ENCODE measurements at regions not wholly inside any gene's neighbourhood (a gene's known extent, or its start where the extent isn't known, plus 50 kb on each side); places are given as distances from the start of the nearest gene placed in this dataset.

DNA sequence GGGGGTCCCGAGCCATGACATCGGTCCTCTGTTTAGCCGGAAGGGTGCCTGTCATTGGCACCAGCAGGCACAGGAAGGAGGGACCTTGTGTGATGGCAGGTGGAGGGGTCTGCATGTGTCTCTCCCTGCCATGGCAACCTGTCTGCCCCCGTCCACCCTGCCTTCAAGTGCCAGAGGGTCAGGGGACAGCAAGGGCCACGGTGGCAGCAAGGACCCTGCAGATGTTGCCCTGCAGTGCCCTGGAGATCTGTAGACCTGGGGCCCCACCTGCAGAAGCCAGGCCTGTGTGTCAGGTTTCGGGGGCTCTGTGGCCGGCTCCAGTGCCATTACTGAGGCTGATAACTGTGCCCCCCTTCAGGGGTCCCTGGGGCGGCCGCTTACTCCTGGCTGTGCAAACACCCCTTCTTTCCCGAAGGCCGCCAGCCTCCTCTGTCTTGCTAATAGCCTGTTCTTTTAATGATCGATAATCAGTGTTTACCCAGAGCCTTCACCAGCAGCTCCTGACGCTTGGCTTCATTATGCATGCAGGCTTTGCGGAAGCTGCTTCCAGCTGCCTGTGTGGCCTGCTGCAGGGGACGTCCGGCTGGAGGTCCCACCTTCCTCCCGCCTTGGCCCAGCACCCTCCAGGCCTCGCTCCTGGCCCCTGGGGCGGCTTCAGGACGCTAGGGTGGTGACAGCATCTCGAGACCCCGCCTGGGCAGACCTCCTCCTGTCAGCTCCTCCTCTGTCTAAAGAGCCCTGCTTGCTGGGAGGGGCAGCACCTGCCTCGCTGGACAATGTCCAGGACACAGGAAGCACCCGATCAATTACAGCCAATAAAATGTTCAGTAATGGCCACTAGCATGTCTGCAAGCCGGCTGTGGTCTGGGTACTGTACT lies 153.0 kb downstream of the KIF26A start:
- peak in 1 of 2 donors; percentile 45 for DNase-seq

DNA sequence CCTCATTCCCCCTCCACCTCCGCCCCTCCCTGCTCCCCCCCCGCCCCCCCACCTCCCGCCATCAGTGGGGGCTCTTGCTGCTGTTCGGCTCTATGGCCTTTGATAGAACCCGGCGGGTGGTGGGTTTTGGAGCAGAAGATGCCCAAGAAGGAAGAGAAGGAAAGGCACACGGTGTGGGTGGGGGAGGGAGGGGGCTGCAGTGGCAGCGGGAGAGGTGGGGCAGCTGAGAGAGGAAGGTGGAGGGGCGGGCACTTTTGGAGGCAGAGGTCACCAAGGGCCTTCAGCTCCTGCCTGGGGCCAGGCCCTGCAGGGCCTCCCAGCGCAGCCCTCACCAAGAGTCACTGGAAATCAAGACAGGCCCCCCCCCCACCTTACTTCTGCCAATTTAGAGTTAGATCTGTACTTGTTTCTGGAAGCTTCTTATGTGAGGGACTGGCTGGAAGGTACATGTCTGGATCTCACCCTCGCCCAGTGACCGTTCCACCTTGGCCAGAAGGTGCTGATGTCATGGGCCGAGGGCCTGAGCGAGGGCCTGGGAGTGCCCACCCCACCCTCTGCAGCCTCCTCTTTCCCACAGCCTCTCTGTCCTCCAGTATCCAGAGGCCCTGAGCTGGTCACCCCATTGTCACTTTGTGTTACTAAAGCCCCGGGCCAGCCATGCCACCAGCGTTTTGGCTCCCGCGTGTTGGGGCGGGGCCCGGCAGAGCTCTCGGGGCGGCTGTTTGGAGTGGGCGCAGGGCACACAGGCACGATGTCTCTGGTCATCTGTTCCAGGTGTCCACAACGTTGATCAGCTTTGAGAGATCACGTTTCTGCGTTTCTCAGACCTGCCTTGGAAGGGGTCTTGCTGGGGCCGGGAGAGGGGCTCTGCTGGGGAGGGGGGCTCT lies 153.9 kb downstream of the KIF26A start:
- DNase-seq, result no peak

DNA sequence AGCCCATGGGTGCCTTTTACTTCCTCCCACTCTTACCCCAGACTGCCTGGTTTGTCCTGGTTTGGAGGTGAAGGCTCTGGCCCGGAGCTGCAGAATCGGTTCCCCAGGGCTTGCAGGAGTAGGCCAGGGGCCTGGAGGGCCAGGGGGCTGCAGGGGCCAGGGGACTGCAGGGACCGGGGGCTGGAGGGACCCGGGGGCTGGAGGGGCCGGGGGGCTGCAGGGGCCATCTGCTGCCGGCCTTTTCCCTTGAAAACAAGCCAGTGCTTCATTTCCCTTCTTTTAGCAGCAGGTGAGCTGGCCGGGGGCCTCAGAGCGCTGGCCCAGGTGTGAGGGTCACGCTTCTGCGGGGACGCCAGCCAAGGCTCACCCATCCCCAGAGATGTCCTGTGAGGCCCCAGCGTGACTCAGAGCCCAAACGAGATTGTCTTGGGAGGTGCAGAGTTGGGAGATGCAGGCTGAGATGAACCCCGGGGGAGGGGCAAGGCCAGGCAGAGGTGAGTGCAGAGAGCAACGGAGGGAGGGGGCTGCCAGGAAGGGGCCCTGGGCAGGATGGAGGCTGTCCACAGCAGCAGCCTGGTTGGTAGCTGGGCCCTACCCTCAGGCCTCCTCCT lies 154.9 kb downstream of the KIF26A start:
- no peak for DNase-seq

DNA sequence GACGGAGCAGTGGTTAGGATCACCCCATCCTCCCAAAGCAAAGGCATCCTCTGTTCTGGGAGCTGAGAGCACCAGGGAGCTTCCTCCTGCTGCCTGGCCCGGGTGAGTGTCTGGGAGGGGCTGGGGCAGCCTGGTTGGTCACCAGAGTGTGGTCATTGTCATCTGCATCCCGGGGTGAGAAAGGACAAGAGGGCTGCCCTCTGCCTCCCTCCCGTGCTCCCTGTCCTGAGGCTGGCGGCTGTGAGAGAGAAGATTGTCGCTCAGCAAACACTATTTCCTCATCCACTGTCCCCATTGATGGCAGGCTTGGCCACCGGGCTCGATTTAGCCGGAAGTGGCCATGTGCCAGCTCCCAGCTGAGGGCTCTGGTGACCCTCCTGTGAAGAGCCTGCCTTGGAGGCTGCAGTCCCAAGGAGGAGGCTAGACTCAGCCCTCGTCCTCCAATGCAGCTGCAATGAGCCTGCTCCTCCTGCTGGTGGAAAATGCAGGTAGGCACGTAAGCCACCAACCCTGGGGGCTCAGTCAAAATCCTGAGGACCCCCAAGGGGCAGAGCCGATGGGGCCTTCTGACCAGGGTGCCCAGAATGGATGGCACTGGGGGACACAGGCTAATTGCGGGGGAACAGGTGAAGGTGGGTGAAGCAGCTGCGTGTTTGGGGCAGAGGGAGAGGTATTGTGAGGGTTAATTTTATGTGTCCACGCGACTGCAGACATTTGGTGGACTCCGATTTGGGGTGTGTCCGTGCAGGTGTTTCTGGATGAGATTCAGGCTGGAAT lies 155.7 kb downstream of the KIF26A start:
- DNase-seq, result no peak

DNA sequence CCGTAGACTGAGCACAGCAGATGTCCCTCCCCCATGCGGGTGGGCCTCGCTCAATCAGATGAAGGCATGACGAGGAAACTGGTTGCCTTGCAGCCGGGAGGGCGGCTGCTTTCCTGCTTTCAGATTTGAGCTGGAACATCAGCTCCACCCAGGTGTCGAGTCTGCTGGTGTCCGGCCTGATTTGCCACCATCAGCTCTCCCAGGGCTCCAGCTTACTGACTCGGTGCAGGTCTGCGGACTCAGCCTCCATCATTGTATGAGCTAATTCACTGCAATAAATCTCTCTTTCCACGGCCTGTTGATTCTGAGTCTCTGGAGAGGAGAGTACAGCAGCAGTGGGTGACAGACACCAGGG lies 156.2 kb downstream of the KIF26A start:
- DNase-seq, result no peak

DNA sequence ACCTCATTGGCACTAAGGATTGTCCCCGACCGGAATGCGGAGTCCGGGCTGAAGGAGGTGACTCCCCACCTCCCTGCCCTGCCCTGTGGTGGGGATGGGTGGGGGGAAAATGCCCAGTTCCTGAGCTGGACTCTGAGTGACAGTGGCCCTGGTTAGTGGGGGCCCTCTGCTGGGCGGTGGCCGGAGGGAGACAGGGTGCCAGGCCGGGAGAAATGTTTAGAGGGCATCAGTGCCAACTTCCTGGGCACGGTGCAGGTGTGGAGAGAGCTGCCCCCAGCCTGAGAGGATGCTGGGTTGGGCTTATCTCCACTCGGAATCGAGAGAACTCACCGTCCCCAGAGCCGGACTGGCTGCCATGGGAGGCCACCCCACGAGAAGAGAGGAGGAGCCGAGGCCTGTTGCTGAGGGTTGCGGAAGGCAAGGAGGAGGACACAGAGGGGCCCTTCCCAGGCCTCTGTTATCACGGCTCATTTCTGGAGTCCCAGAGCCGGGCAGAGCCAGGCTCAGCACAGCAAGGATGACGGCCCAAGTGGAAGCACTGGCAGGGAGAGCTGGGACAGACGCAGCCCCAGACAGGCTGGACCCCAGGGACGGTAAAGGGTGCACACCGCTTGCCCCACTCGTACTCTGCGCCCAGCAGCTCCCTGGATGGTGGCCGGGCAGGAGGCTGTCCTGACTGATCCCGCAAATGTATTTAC lies 156.7 kb downstream of the KIF26A start:
- DNase-seq, result no peak

DNA sequence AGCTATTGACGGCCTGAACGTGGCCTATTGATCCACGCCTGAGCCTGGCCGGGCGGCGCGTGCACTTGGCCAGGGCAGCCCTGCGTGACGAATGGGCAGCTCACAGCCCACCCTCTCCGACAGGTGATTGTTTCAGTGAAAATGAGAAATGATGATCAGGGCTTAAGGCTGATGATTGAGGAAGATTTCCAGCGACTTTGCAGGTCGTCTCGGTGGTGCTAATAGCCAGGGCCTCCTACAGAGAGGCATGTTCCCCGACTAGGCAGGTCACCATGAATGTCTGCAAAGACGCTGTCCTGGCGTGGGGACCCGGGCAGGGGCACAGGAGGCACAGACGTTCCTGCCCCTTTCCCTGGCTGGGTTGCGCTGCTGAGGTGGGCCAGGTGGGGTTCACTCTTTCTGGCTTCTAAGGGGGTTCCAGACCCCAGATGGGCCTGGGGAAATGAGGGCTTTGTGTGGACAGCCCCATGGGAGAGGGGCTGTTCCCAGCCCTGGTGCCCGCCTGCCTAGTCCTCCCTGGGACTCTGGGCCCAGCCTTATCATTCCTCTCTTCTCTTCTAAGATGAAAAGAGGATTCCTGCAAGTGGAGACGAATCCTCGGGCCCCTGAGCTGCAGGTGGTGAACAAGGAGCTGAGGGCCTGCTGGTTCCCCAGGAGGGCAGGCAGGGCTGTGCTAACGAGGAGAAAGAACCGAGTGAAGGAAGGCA lies 157.4 kb downstream of the KIF26A start:
- no peak for DNase-seq

DNA sequence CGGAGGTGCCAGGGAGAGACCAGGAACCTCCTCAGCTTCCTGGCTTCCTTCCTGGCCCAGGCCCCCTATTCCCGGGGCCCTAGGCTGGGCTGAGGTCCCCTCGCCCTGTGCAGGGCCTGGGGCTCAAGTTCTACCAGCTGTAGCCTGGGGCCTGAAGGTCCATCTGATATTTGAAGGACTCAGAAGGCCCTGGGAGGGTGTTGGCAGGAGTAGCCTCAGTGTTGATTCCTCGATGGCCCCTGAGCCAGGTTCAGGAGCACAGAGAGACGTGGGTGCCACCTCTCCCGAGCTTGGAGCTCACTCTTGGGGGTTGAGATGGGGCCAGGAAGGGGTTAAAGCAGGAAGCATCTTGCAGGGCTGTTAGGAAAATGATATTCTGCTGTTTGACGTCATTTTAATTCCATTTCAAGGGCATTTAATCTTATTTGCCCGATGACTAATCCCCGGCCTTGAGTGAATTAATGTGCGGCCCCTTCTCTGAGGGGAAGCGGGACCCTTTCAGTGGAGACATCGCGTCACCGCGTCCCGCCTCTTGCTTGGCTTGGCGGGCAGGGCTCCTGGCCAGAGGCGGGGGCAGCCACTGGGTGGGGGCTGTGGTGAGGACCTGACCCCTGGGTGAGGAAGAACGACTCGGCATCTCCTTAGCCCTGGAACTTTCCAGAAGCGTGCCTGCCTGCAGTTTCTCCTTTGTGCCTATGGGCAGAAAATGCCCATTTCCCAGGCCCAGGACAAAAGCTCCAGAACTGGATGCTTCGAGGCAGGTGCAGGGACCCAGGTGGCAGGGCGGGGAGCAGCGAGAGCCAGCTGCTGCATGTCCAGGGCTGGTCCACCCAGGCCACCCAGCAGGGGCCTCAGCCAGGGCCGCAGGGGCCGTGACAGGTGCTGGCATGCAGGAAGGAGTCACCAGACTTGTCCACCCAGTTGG lies 158.3 kb downstream of the KIF26A start:
- DNase-seq, result no peak

DNA sequence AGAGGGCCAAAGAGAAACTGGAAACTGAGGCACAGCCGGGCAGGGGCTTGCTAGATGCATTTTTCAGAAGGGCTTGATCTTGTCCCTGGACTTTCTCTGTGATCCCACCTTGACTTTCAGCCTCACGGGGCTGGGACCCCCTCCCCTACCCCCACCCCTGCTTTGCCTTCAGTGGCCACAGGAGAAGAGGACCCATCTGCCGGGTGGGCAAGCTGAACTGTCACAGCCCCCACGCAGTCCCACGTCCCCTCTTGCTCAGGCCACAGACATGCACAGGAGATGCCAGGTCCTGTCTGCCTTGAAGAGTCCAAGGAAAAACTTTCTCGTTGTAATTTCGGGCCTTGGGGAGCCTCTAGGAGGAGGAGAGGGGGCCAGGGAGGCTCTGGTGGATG lies 158.9 kb downstream of the KIF26A start:
- DNase-seq, result no peak

DNA sequence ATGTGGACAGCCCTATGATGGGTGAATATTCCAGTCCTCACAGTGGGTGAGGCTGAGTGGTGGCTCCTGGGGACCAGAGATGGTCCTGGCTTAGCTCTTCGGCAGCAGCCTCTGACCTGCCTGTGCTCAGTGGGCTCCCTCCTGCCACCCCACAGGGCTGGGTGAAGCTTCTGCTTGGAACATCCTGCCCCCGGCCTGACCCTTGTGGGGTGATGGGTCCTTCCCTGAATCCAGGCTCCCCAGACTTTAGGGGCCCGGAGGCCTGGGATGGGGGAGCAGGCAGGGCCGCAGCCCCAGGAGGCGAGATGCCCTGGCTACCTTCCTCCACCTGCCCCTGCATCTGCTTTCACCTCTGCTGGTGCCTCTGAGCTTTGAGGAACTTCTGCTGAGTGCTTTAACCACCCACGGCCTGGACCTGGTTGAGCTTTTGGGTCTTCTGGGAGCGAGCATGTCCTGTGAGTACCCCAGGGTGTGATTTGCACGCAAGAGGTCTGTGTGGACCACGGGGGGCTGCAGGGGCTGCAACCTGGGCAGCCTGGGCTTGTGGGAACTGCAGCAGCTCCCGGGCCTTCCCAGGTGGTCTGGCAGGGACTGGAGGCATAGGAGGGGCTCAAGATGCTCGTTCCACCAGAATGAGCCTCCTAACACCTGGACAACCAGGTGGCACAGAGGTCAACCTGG lies 159.5 kb downstream of the KIF26A start:
- no peak for DNase-seq

DNA sequence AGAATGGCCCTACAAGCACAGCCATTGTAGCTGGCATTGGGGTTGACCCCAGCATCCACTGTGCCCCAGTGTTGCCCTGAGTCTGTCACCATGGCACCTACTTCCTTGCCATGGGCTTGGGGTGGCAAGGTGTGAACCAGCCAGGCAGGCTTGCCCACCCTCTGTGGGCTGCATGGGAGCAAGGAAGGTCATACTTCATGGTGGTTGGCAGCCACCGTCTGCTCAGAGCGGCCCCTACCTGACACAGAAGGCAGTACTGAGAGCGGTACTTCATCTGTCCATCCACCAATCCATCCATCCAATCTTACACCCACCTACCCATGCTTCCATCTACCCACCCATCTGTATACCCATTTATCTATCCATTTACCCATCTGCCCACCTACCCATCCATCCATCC lies 160.1 kb downstream of the KIF26A start:
- DNase-seq, result no peak

DNA sequence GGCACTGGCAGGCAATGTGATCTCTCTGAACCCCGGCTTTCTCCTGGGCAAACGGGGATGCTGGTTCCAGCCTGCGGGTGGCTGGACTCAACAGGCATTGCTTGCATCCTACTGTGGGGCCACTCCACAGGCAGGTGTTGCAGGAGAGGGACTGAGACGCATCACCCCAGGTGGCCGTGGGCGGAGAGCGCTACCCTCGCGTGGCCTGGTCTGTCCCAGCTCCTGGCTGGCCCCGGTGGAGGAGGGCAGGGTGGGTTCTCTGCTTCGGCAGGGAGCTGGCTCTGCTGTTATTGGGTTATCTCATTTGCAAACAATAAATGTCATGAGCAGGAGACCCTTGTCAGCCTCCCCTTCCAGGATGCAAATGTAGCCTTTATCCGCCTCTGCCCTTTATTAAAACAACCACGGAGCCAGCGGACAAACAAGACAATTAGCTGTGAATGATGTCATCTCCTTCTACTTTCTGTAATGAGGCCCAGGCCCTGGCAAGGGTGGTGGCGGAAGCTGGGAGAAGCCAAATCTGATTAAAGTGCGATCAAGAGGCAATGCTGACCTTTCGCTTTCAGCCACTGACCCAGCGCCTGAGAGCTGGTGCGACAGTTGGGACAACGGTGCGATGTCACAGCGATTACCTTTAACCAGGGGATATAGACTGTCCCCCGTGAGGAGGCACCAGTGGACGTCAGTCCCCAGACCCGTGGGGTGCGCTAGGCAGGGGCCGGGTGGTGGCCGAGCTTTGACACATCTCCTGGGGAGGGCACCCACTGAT lies 161.8 kb downstream of the KIF26A start:
- DNase-seq, result peak; percentile 70 to 78

DNA sequence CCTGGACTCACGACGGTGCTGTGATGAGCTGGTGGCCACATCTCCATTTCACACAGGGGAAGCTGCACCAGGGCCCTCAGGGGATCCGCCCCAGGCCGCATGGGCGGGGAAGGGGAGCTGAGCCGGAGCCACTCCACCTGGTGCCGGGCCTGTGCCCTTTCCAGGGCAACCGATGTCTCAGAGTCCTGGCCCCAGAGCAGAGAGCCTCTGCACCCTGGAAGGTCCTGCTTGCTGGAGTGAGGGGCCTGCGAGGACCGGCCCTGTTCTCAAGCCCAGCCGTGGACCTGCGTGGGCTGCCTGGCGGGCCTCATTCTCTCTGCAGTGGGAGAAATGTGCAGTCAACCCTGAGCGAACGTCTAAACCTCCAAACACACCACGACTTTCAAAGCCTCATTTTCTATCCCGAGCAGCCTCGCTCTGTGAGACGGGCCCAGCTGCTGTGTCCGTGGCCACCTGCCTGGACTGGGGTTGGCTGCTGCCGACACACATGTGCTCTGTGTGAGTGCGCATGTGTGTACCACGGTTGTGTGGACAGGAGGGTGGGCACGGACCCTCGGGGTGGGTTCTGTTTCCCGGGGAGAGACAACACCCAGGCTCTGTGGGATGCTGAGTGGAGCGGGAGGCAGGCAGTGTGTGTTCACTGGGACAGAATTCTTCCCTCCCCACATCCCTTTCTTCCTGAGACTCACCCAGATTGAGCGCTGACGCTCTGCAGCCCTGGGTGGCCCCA lies 163.5 kb downstream of the KIF26A start:
- DNase-seq, result no peak

DNA sequence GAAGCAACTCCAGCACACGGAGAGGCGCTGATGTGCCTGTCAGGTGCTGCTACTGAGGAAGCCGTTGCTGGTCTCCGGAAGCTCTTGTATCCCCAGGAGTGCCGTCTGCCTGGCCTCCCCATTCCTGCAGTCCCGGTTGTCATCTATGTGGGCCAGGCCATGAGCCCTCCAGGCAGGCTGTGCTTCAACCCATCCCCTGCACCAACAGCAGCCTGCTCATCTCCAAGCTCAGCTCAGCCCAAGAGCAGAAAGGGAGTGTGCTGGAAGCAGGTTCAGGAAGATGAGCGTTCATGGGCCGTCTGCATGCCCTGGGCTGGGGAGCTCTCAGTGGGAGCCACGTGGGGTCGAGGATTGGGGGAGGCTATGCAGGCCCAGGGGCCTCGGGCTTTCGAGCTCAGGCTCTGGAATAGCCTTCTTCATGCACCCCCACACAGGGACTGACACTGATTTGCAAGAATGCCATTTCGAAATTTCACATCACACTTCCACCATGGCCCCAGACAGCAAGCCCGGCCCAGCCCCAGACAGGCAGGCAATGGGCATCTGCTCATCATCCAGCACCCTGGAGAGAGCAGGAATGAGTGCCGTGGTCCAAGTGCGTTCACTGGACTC lies 164.5 kb downstream of the KIF26A start:
- DNase-seq, result no peak

DNA sequence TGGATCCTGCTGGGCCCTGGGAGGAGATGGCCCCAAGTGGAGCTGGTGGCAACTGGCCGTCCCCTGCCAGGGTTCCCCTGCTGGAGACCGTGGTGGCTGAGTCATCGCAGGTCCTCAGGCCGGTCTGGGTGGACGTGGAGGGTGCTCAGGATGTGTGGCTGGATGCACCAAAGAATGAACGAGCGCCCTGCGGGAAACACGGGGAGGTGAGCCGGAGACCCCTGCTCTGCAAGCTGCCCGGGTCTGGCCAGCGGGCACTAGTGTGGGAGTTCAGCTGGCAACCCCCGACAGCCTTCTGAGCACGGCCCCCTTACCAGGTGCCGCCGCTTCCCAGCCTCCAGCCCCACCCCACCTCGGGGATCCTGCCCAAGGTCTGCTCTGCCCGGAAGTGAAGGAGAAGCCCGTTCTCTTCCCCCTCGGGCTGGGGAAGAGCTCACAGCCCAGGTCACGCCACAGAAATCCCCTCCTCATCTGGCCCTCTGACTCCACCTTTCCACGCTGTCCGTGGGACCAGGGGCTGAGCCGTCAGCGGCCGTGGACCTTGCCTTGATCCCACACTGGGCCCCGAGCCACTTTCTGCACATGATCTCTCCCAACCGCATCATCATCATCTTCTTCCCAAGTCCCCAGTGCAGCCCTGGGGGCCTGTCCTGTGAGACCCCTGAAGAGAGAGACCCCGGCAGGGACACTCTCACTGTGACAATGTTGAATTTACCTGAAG lies 165.5 kb downstream of the KIF26A start:
- DNase-seq, result no peak
